ENCODE measurements at regions not wholly inside any gene's neighbourhood (a gene's known extent, or its start where the extent isn't known, plus 50 kb on each side); places are given as distances from the start of the nearest gene placed in this dataset.

DNA sequence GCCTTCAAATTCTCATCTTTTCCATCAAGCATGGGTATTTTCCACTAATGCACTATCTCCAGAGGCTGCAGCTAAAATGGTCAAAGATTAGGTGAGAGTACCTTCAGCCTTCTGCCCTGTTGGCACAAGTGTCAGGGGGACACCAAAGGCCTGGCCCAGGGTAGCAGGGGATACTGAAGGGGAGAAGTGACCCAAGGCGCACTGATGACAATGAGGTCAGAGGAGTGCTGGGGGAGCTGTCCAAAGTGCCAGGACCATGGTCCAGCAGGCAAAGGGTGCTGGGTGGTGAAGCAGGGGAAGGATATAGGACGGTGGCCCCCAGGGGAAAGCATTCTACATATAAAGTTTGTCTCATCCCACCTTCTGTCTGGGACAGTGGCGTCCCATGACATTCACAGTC, 303.4 kb downstream of the SMAD2 start:
- TF ChIP-seq EZH2phosphoT487 (IDR thresholded peaks at IDR 0.05) (no peak), EZH2 (IDR thresholded peaks at IDR 0.05) (no peak)
- TF ChIP-seq, protein P1, sequence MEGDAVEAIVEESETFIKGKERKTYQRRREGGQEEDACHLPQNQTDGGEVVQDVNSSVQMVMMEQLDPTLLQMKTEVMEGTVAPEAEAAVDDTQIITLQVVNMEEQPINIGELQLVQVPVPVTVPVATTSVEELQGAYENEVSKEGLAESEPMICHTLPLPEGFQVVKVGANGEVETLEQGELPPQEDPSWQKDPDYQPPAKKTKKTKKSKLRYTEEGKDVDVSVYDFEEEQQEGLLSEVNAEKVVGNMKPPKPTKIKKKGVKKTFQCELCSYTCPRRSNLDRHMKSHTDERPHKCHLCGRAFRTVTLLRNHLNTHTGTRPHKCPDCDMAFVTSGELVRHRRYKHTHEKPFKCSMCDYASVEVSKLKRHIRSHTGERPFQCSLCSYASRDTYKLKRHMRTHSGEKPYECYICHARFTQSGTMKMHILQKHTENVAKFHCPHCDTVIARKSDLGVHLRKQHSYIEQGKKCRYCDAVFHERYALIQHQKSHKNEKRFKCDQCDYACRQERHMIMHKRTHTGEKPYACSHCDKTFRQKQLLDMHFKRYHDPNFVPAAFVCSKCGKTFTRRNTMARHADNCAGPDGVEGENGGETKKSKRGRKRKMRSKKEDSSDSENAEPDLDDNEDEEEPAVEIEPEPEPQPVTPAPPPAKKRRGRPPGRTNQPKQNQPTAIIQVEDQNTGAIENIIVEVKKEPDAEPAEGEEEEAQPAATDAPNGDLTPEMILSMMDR (IDR thresholded peaks at IDR 0.05), result no peak
